Neuronal stem cell (in vitro differentiated cells): ENCODE measurements at regions not wholly inside any gene's neighbourhood (a gene's known extent, or its start where the extent isn't known, plus 50 kb on each side); places are given as distances from the start of the nearest gene placed in this dataset.
A peak's percentile ranks its signal among the peaks of the same experiment; 100 is the strongest.

Experiments
- DNase-seq: peaks from one replicate; pipeline ENCODE4 v3.0.0-alpha.2; 2013; ENCODE audit warnings: low spot score
- H2AFZ ChIP-seq: one replicate; pipeline ENCODE4 v1.6.1; 2013; ENCODE audit warnings: mild to moderate bottlenecking, low read length, inconsistent platforms
- H2AK5ac ChIP-seq: 2 replicates; pipeline ENCODE4 v1.6.1; 2013; ENCODE audit warnings: low read depth, mild to moderate bottlenecking, inconsistent platforms, low read length, moderate library complexity, mixed read lengths
- H2BK120ac ChIP-seq: 2 replicates; pipeline ENCODE4 v1.6.1; 2013; ENCODE audit warnings: low read depth, mild to moderate bottlenecking, inconsistent platforms, low read length, moderate library complexity, mixed read lengths
- H2BK12ac ChIP-seq: one replicate; pipeline ENCODE4 v1.6.1; 2013; ENCODE audit warnings: low read length, inconsistent platforms
- H2BK15ac ChIP-seq: 2 replicates; pipeline ENCODE4 v1.6.1; 2013; ENCODE audit warnings: mild to moderate bottlenecking, low read length, inconsistent platforms, mixed read lengths
- H2BK5ac ChIP-seq: one replicate; pipeline ENCODE4 v1.6.1; 2013; ENCODE audit warnings: inconsistent platforms, mild to moderate bottlenecking, low read length, moderate library complexity
- H3K14ac ChIP-seq: one replicate; pipeline ENCODE4 v1.6.1; 2013; ENCODE audit warnings: low read length, inconsistent platforms
- H3K18ac ChIP-seq: 2 replicates; pipeline ENCODE4 v1.6.1; 2013; ENCODE audit warnings: low read length, inconsistent platforms
- H3K23ac ChIP-seq: 2 replicates; pipeline ENCODE4 v1.6.1; 2013; ENCODE audit warnings: low read depth, mild to moderate bottlenecking, mixed read lengths, low read length, inconsistent platforms; ENCODE audit not compliant: poor library complexity
- H3K27ac ChIP-seq: replicated peaks from 3 replicates; pipeline ENCODE4 v1.5.1; 2013; ENCODE audit warnings: low read length, inconsistent platforms
- H3K27me3 ChIP-seq, 3 experiments: 2 replicates each; pipeline ENCODE4 v1.6.1; 2013; ENCODE audit warnings: low read length in 3 of 3, mild to moderate bottlenecking in 2 of 3, inconsistent platforms in 1 of 3, low read depth in 1 of 3, mixed read lengths in 1 of 3, moderate library complexity in 1 of 3; ENCODE audit not compliant: control insufficient read depth in 3 of 3, insufficient read depth in 3 of 3
- H3K36me3 ChIP-seq, 2 donors: replicated peaks in 1 of 2; 2 replicates each; pipeline ENCODE4 v1.6.1; 2013; ENCODE audit warnings: low read length in 2 of 2; ENCODE audit not compliant: control insufficient read depth in 2 of 2, insufficient read depth in 2 of 2
- H3K4ac ChIP-seq: 2 replicates; pipeline ENCODE4 v1.6.1; 2013; ENCODE audit warnings: inconsistent platforms, mild to moderate bottlenecking, low read length, moderate library complexity
- H3K4me1 ChIP-seq, 2 donors: 1 replicate in 1 of 2; 2 replicates in 1 of 2; pipeline ENCODE4 v1.6.1; 2013; ENCODE audit warnings: low read length in 2 of 2, low read depth in 1 of 2; ENCODE audit not compliant: control insufficient read depth in 2 of 2, insufficient read depth in 1 of 2
- H3K4me2 ChIP-seq: one replicate; pipeline ENCODE4 v1.6.1; 2013; ENCODE audit warnings: mild to moderate bottlenecking, low read length, inconsistent platforms; ENCODE audit not compliant: insufficient read depth, poor library complexity, severe bottlenecking
- H3K4me3 ChIP-seq, 2 donors: 2 replicates each; pipeline ENCODE4 v1.5.1; 2013; ENCODE audit warnings: low read length in 2 of 2, mild to moderate bottlenecking in 2 of 2, inconsistent platforms in 1 of 2, moderate library complexity in 1 of 2
- H3K79me1 ChIP-seq: one replicate; pipeline ENCODE4 v1.6.1; 2013; ENCODE audit warnings: low read depth, mild to moderate bottlenecking, inconsistent platforms, low read length, moderate library complexity
- H3K9ac ChIP-seq: one replicate; pipeline ENCODE4 v1.6.1; 2013; ENCODE audit warnings: mild to moderate bottlenecking, low read depth, low read length, inconsistent platforms; ENCODE audit not compliant: poor library complexity
- H3K9me3 ChIP-seq, 2 donors: replicated peaks in 1 of 2; 2 replicates each; pipeline versions ENCODE3 to v1.6.1; 2013; ENCODE audit warnings: low read length in 2 of 2, mild to moderate bottlenecking in 2 of 2, inconsistent platforms in 1 of 2, low read depth in 1 of 2, mixed read lengths in 1 of 2, moderate library complexity in 1 of 2; ENCODE audit not compliant: control insufficient read depth in 2 of 2, insufficient read depth in 1 of 2
- H4K8ac ChIP-seq: one replicate; pipeline ENCODE4 v1.6.1; 2013; ENCODE audit warnings: low read depth, mild to moderate bottlenecking, inconsistent platforms, low read length, moderate library complexity
- H4K91ac ChIP-seq: one replicate; pipeline ENCODE4 v1.6.1; 2013; ENCODE audit warnings: low read length, low read depth, mild to moderate bottlenecking, inconsistent platforms; ENCODE audit not compliant: poor library complexity
- WGBS, 2 donors: extraction: QIAGEN DNeasy Blood & Tissue Kit; methylation state at CpG; one replicate each; pipeline ENCODE4 v1.1.7; 2013; ENCODE audit warnings: missing lambda C conversion rate in 2 of 2, mixed read lengths in 1 of 2; ENCODE audit not compliant: insufficient read length in 2 of 2, insufficient replicate concordance in 1 of 2; ENCODE audit errors: extremely low coverage in 2 of 2; 5-methylcytosine and 5-hydroxymethylcytosine counted together

GRCh38 chr1:213605732-213606131, 382.0 kb upstream of the PROX1 start:
- H3K36me3 ChIP-seq = no peaks in the 10 kb centered on the region
- H2BK5ac ChIP-seq = no peak overlapping the region
- H3K4me2 ChIP-seq = no peak overlapping the region
- no peak overlapping the region for H3K23ac ChIP-seq
- no peak overlapping the region for H3K18ac ChIP-seq
- H3K9ac ChIP-seq = no peak overlapping the region
- H2BK120ac ChIP-seq = no peak overlapping the region
- no peak overlapping the region for H2AFZ ChIP-seq
- no peak for DNase-seq
- H2BK15ac ChIP-seq = no peak overlapping the region
- no peaks in the 10 kb centered on the region for H3K4me1 ChIP-seq
- WGBS, 2 donors = no CpG with 5 or more reads among the region's 9 CpGs
- H3K27me3 ChIP-seq = no peaks in the 10 kb centered on the region
- no peak overlapping the region for H3K4ac ChIP-seq
- H2AK5ac ChIP-seq = no peak overlapping the region
- H4K8ac ChIP-seq = no peak overlapping the region
- H4K91ac ChIP-seq = no peak overlapping the region
- H3K79me1 ChIP-seq = no peaks in the 10 kb centered on the region
- no peaks in the 10 kb centered on the region for H3K9me3 ChIP-seq
- no peak overlapping the region for H3K4me3 ChIP-seq
- no peak overlapping the region for H2BK12ac ChIP-seq
- no peak overlapping the region for H3K27ac ChIP-seq
- no peak overlapping the region for H3K14ac ChIP-seq

GRCh38 chr1:213606252-213606820, 381.4 kb upstream of the PROX1 start:
- no peak overlapping the region for H3K9ac ChIP-seq
- no peak overlapping the region for H2AK5ac ChIP-seq
- no peak for DNase-seq
- no peak overlapping the region for H3K4me3 ChIP-seq
- no peak overlapping the region for H2BK12ac ChIP-seq
- no peak overlapping the region for H3K18ac ChIP-seq
- no peak overlapping the region for H4K8ac ChIP-seq
- no peaks in the 10 kb centered on the region for H3K36me3 ChIP-seq
- H3K79me1 ChIP-seq = no peaks in the 10 kb centered on the region
- no peak overlapping the region for H3K4ac ChIP-seq
- H3K4me2 ChIP-seq = no peak overlapping the region
- no peak overlapping the region for H4K91ac ChIP-seq
- H2BK5ac ChIP-seq = no peak overlapping the region
- no peaks in the 10 kb centered on the region for H3K27me3 ChIP-seq
- no peak overlapping the region for H2BK15ac ChIP-seq
- no peak overlapping the region for H2BK120ac ChIP-seq
- no CpG with 5 or more reads among the region's 5 CpGs for WGBS, 2 donors
- H3K9me3 ChIP-seq = no peaks in the 10 kb centered on the region
- no peak overlapping the region for H3K27ac ChIP-seq
- H3K23ac ChIP-seq = no peak overlapping the region
- no peak overlapping the region for H2AFZ ChIP-seq
- H3K14ac ChIP-seq = no peak overlapping the region
- no peaks in the 10 kb centered on the region for H3K4me1 ChIP-seq

DNA sequence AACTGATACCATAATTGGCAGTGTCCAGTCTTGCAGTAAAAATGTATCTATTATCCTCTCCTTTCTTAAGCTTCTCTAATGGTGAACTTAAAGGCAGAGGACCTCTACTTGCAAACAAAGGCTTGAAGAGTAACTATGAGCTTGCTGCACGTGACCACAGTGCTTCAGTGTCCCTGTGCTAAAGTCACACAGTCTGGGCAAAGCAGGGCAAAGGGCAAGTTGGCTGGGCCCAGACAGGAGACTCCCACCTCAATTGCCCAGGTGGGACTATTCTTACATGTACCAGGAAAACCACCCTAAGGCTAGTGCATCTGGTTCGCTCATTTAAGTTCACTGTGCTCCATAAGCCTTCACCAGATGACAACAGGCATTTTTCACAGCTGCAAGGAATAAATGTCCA, 374.2 kb upstream of the PROX1 start:
- no peak overlapping the region for H3K14ac ChIP-seq
- H3K4me3 ChIP-seq = no peak overlapping the region
- DNase-seq = no peak
- no peak overlapping the region for H4K91ac ChIP-seq
- H3K4me1 ChIP-seq = no peaks in the 10 kb centered on the region
- H3K9me3 ChIP-seq = no peaks in the 10 kb centered on the region
- no peak overlapping the region for H3K27ac ChIP-seq
- H3K4me2 ChIP-seq = no peak overlapping the region
- H3K4ac ChIP-seq = no peak overlapping the region
- no peak overlapping the region for H2BK15ac ChIP-seq
- no peaks in the 10 kb centered on the region for H3K79me1 ChIP-seq
- H4K8ac ChIP-seq = no peak overlapping the region
- H2BK120ac ChIP-seq = no peak overlapping the region
- H2AK5ac ChIP-seq = no peak overlapping the region
- no peak overlapping the region for H2AFZ ChIP-seq
- H2BK5ac ChIP-seq = no peak overlapping the region
- H2BK12ac ChIP-seq = no peak overlapping the region
- no peak overlapping the region for H3K9ac ChIP-seq
- WGBS, 2 donors = no CpG with 5 or more reads among the region's 2 CpGs
- H3K23ac ChIP-seq = no peak overlapping the region
- H3K18ac ChIP-seq = no peak overlapping the region
- H3K36me3 ChIP-seq = no peaks in the 10 kb centered on the region
- peaks cover 0 to 3% (median 0%) of the 10 kb centered on the region in 3 experiments for H3K27me3 ChIP-seq

GRCh38 chr1:213615226-213615916, 372.4 kb upstream of the PROX1 start:
- H3K36me3 ChIP-seq = no peaks in the 10 kb centered on the region
- H2BK5ac ChIP-seq = no peak overlapping the region
- no peak overlapping the region for H3K4me2 ChIP-seq
- DNase-seq = no peak
- no peaks in the 10 kb centered on the region for H3K4me1 ChIP-seq
- no peaks in the 10 kb centered on the region for H3K9me3 ChIP-seq
- no peak overlapping the region for H4K91ac ChIP-seq
- H4K8ac ChIP-seq = no peak overlapping the region
- H3K4me3 ChIP-seq = no peak overlapping the region
- H3K4ac ChIP-seq = no peak overlapping the region
- no CpG with 5 or more reads among the region's 4 CpGs for WGBS, 2 donors
- peaks cover 0 to 3% (median 0%) of the 10 kb centered on the region in 3 experiments for H3K27me3 ChIP-seq
- peak overlapping the region; percentile 1 for H3K9ac ChIP-seq
- no peak overlapping the region for H2BK120ac ChIP-seq
- peak overlapping the region; percentile 11 for H3K18ac ChIP-seq
- no peaks in the 10 kb centered on the region for H3K79me1 ChIP-seq
- no peak overlapping the region for H2BK12ac ChIP-seq
- peak overlapping the region; percentile 12 for H3K23ac ChIP-seq
- no peak overlapping the region for H3K27ac ChIP-seq
- H2AK5ac ChIP-seq = no peak overlapping the region
- H2AFZ ChIP-seq = no peak overlapping the region
- no peak overlapping the region for H2BK15ac ChIP-seq
- H3K14ac ChIP-seq = no peak overlapping the region
